ENCODE measurements at regions not wholly inside any gene's neighbourhood (a gene's known extent, or its start where the extent isn't known, plus 50 kb on each side); places are given as distances from the start of the nearest gene placed in this dataset.

DNA sequence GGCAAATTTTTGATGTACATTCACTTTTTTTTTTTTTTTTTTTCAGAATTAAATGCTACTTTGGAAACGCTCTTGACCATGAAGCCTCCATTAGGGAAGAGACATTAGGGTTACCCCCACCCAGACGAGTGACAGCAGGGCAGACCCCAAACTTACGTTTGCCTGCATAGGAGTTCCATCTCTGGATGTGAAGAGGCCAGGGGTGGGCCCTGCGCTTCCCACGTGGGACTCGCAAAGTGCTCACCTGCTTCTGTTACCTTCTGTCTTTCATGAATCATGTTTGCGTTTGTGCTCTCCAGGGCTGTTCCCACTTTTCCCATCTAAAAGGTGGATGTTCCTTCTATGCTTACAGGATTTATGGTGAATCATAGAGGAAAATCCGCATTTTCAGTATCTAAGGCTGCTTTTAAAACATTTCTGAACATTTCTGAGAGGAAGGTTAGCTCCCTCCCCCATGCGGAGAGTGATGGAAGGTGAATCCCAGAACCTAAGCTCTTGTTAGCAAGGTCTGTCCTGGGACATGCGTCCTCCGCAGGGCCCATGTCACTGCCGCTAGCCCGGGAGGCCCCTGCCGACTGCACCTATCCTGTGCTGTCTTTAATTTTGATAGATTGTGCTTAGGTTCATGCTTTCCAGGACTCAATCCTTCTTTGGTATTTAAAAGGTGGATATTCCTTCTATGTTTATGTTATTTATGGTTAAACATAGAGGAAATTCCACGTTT lies 135.7 kb upstream of the RTL1 start:
- TF ChIP-seq, protein P1, sequence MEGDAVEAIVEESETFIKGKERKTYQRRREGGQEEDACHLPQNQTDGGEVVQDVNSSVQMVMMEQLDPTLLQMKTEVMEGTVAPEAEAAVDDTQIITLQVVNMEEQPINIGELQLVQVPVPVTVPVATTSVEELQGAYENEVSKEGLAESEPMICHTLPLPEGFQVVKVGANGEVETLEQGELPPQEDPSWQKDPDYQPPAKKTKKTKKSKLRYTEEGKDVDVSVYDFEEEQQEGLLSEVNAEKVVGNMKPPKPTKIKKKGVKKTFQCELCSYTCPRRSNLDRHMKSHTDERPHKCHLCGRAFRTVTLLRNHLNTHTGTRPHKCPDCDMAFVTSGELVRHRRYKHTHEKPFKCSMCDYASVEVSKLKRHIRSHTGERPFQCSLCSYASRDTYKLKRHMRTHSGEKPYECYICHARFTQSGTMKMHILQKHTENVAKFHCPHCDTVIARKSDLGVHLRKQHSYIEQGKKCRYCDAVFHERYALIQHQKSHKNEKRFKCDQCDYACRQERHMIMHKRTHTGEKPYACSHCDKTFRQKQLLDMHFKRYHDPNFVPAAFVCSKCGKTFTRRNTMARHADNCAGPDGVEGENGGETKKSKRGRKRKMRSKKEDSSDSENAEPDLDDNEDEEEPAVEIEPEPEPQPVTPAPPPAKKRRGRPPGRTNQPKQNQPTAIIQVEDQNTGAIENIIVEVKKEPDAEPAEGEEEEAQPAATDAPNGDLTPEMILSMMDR (conservative IDR thresholded peaks at IDR 0.05): no peak
- no peak for TF ChIP-seq ZFX (IDR thresholded peaks at IDR 0.05)
